B cell (primary cell): ENCODE measurements at regions not wholly inside any gene's neighbourhood (a gene's known extent, or its start where the extent isn't known, plus 50 kb on each side); places are given as distances from the start of the nearest gene placed in this dataset.

Experiments
- ATAC-seq: fragments of 200-7000 bp; cut with Tn5 transposase; one replicate; pipeline ENCODE4 v1.10.0; 2021; ENCODE audit warnings: low read depth, mild to moderate bottlenecking, moderate number of reproducible peaks, moderate library complexity
- CTCF ChIA-PET: fragments of 350-600 bp; sonication (Branson Sonifier 250); formaldehyde crosslinking; loops from one replicate; lab custom pipeline; 2021; ENCODE audit warnings: antibody characterized with exemption, inconsistent platforms; lab: Charles Lee
- POLR2A ChIA-PET: fragments of 350-600 bp; sonication (Branson Sonifier 250); formaldehyde crosslinking; loops from one replicate; lab custom pipeline; 2021; ENCODE audit warnings: antibody characterized with exemption; lab: Charles Lee
- DNase-seq: peaks from one replicate; pipeline ENCODE4 v3.0.0; 2013
- H2AFZ ChIP-seq: 2 replicates; pipeline ENCODE4 v1.6.1; 2012; ENCODE audit warnings: mild to moderate bottlenecking, low read depth, low read length; ENCODE audit not compliant: insufficient read depth, poor library complexity, severe bottlenecking
- H3K27ac ChIP-seq, 2 donors: 1 replicate in 1 of 2; 2 replicates in 1 of 2; pipeline ENCODE4 v1.5.1; 2012 to 2013; ENCODE audit warnings: low read length in 2 of 2, mild to moderate bottlenecking in 2 of 2, moderate library complexity in 1 of 2
- H3K27me3 ChIP-seq, 4 experiments: fragments of 200-600 bp in 1 of 4; sonication (generic) in 1 of 4; replicated peaks in 1 of 4; 1 replicate in 2 of 4; 2 replicates in 2 of 4; pipeline versions ENCODE4 v1.6.1 to v1.7.0; 2013 to 2016; ENCODE audit warnings: low read length in 3 of 4, mild to moderate bottlenecking in 2 of 4, mixed read lengths in 1 of 4, moderate library complexity in 1 of 4; ENCODE audit not compliant: insufficient read depth in 4 of 4, control insufficient read depth in 3 of 4; ENCODE audit errors: control extremely low read depth in 1 of 4
- H3K36me3 ChIP-seq, 2 experiments: replicated peaks in 1 of 2; 1 replicate in 1 of 2; 2 replicates in 1 of 2; pipeline versions ENCODE4 v1.6.1 to v1.7.1; 2013; ENCODE audit warnings: low read length in 1 of 2; ENCODE audit not compliant: insufficient read depth in 2 of 2, control insufficient read depth in 1 of 2; ENCODE audit errors: control extremely low read depth in 1 of 2, extremely low read depth in 1 of 2
- H3K4me1 ChIP-seq, 2 donors: fragments of 200-600 bp in 1 of 2; sonication (generic) in 1 of 2; 1 replicate in 1 of 2; 2 replicates in 1 of 2; pipeline versions ENCODE4 v1.5.1 to v1.6.1; 2013 to 2017; ENCODE audit warnings: low read length in 2 of 2; ENCODE audit not compliant: control insufficient read depth in 2 of 2, insufficient read depth in 2 of 2
- H3K4me2 ChIP-seq: replicated peaks from 2 replicates; pipeline ENCODE3; 2012; ENCODE audit warnings: mild to moderate bottlenecking, low read depth, low read length; ENCODE audit not compliant: poor library complexity, severe bottlenecking
- H3K4me3 ChIP-seq, 5 experiments: fragments of 200-600 bp in 1 of 5; sonication (generic) in 1 of 5; 1 replicate in 3 of 5; 2 replicates in 2 of 5; pipeline versions ENCODE4 v1.5.1 to v1.7.0; 2011 to 2016; ENCODE audit warnings: low read length in 4 of 5, mild to moderate bottlenecking in 4 of 5, low read depth in 2 of 5, control low read depth in 1 of 5, moderate library complexity in 1 of 5; ENCODE audit not compliant: insufficient read depth in 1 of 5; ENCODE audit errors: control extremely low read depth in 1 of 5, extremely low read depth in 1 of 5
- H3K79me2 ChIP-seq: fragments of 200-600 bp; sonication (generic); one replicate; pipeline ENCODE4 v1.6.0; 2016; ENCODE audit warnings: low read length; ENCODE audit not compliant: control insufficient read depth, insufficient read depth
- H3K9ac ChIP-seq: fragments of 200-600 bp; sonication (generic); 2 replicates; pipeline ENCODE4 v1.6.1; 2017; ENCODE audit warnings: mild to moderate bottlenecking, low read length, moderate library complexity
- H3K9me3 ChIP-seq, 3 donors: one replicate each; pipeline versions ENCODE4 v1.6.1 to v1.7.1; 2013; ENCODE audit warnings: low read length in 2 of 3; ENCODE audit not compliant: control insufficient read depth in 2 of 3, insufficient read depth in 1 of 3; ENCODE audit errors: control extremely low read depth in 1 of 3
- H4K20me1 ChIP-seq: 2 replicates; pipeline ENCODE4 v1.6.0; 2012; ENCODE audit warnings: mild to moderate bottlenecking, low read length; ENCODE audit not compliant: insufficient read depth, control insufficient read depth, poor library complexity, severe bottlenecking
- H3K27ac Mint-ChIP-seq: one replicate; pipeline ENCODE4 v1.8.0; 2021; ENCODE audit warnings: mixed read lengths
- H3K27me3 Mint-ChIP-seq: one replicate; pipeline ENCODE4 v1.8.0; 2021; ENCODE audit warnings: mixed read lengths
- H3K4me1 Mint-ChIP-seq: one replicate; pipeline ENCODE4 v1.8.0; 2021; ENCODE audit warnings: mixed read lengths
- H3K4me3 Mint-ChIP-seq: one replicate; pipeline ENCODE4 v1.8.0; 2021; ENCODE audit warnings: mixed read lengths
- H3K9me3 Mint-ChIP-seq: one replicate; pipeline ENCODE4 v1.8.0; 2022; ENCODE audit warnings: mixed read lengths; ENCODE audit not compliant: insufficient read depth
- CTCF ChIP-seq: fragments of 200-600 bp; IDR thresholded peaks from one replicate; pipeline ENCODE4 v1.8.0; 2022; ENCODE audit warnings: antibody characterized with exemption, mild to moderate bottlenecking
- EZH2 ChIP-seq: IDR thresholded peaks from 2 replicates; pipeline ENCODE4 v1.6.1; 2012; ENCODE audit warnings: borderline replicate concordance, low read depth, mild to moderate bottlenecking, moderate library complexity, low read length; ENCODE audit not compliant: insufficient read depth, poor library complexity, severe bottlenecking
- WGBS: methylation state at CpG from one replicate; pipeline ENCODE4 v1.1.5; 2013; ENCODE audit warnings: missing lambda C conversion rate; ENCODE audit not compliant: insufficient coverage; 5-methylcytosine and 5-hydroxymethylcytosine counted together
- intact Hi-C: fragments of 100-400 bp; cut with micrococcal nuclease; formaldehyde crosslinking; loops from one replicate; pipeline ENCODE4 v1.10.0; 2022

- Histone ChIP-seq H4K20me1 (no peaks in the 10 kb centered on the region), H2AFZ (no peak overlapping the region), H3K4me1 (no peaks in the 10 kb centered on the region), H3K4me2 (no peak overlapping the region), H3K9ac (no peak overlapping the region), H3K27ac (no peak overlapping the region), H3K9me3 (peaks cover 0 to 4% (median 0%) of the 10 kb centered on the region in 3 donors), H3K27me3 (no peaks in the 10 kb centered on the region), H3K4me3 (no peak overlapping the region), H3K36me3 (no peaks in the 10 kb centered on the region), H3K79me2 (no peaks in the 10 kb centered on the region)
- H3K27me3 Mint-ChIP-seq: no peaks in the 10 kb centered on the region
- ChIA-PET CTCF (no interaction called here), POLR2A (no interaction called here)
- no peak overlapping the region for H3K27ac Mint-ChIP-seq
- DNase-seq: no peak
- ATAC-seq: no peak
- H3K4me1 Mint-ChIP-seq: no peaks in the 10 kb centered on the region
- WGBS: 86% methylated on average over 1 of the region's 6 CpGs
- no peak overlapping the region for H3K4me3 Mint-ChIP-seq
- H3K9me3 Mint-ChIP-seq: no peaks in the 10 kb centered on the region
- no peak for TF ChIP-seq EZH2
- no peak for TF ChIP-seq CTCF
- intact Hi-C loops: no loop called here
These were observed 199.6 kb upstream of the IRS2 start for GRCh38 chr13:109985871-109986450.

GRCh38 chr13:109983447-109983846 is 197.1 kb upstream of the IRS2 start:
- H3K79me2 ChIP-seq: no peaks in the 10 kb centered on the region
- no peak for DNase-seq
- no peak overlapping the region for H3K9ac ChIP-seq
- H3K4me3 ChIP-seq: no peak overlapping the region
- H3K27ac Mint-ChIP-seq: no peak overlapping the region
- no peak overlapping the region for H3K27ac ChIP-seq
- H3K4me1 ChIP-seq: no peaks in the 10 kb centered on the region
- H4K20me1 ChIP-seq: no peaks in the 10 kb centered on the region
- intact Hi-C loops: no loop called here
- H3K9me3 Mint-ChIP-seq: no peaks in the 10 kb centered on the region
- H3K9me3 ChIP-seq: no peaks in the 10 kb centered on the region
- H3K4me1 Mint-ChIP-seq: no peaks in the 10 kb centered on the region
- POLR2A ChIA-PET: no interaction called here
- H3K4me3 Mint-ChIP-seq: no peak overlapping the region
- H3K36me3 ChIP-seq: no peaks in the 10 kb centered on the region
- H2AFZ ChIP-seq: no peak overlapping the region
- no peak for ATAC-seq
- no peaks in the 10 kb centered on the region for H3K27me3 Mint-ChIP-seq
- CTCF ChIA-PET: no interaction called here
- no peak overlapping the region for H3K4me2 ChIP-seq
- H3K27me3 ChIP-seq: no peaks in the 10 kb centered on the region
- TF ChIP-seq EZH2 (no peak), CTCF (no peak)
- 94% methylated on average over 3 of the region's 7 CpGs for WGBS
